LNCaP clone FGC (cell line): ENCODE measurements at regions not wholly inside any gene's neighbourhood (a gene's known extent, or its start where the extent isn't known, plus 50 kb on each side); places are given as distances from the start of the nearest gene placed in this dataset.

Source experiments
- DNase-seq: peaks from one replicate; pipeline ENCODE4 v3.0.0-alpha.2; 2011; ENCODE audit warnings: low read depth
- H3K4me3 ChIP-seq: 2 replicates; pipeline ENCODE4 v1.5.1; 2011; ENCODE audit warnings: mild to moderate bottlenecking, low read depth, low read length, control low read depth
- CTCF ChIP-seq: IDR thresholded peaks from 2 replicates; pipeline ENCODE4 v1.5.1; 2012; ENCODE audit warnings: mild to moderate bottlenecking; ENCODE audit not compliant: control insufficient read depth, insufficient read depth; ENCODE audit errors: extremely low read depth

- no peak overlapping the region for H3K4me3 ChIP-seq
- TF ChIP-seq CTCF = no peak
- no peak for DNase-seq
Measured at GRCh38 chr7:85586091-85586490, 399.2 kb upstream of the SEMA3D start.

- TF ChIP-seq CTCF = no peak
- DNase-seq = no peak
- no peak overlapping the region for H3K4me3 ChIP-seq
Measured at GRCh38 chr7:85583131-85583953, 396.5 kb upstream of the SEMA3D start.

- no peak overlapping the region for H3K4me3 ChIP-seq
- no peak for TF ChIP-seq CTCF
- no peak for DNase-seq
Measured at GRCh38 chr7:85573844-85574243, 387.0 kb upstream of the SEMA3D start.

- DNase-seq = no peak
- H3K4me3 ChIP-seq = no peak overlapping the region
- TF ChIP-seq CTCF = no peak
Measured at GRCh38 chr7:85573346-85573745, 386.5 kb upstream of the SEMA3D start.

GRCh38 chr7:85570898-85571297, 384.0 kb upstream of the SEMA3D start:
- no peak for TF ChIP-seq CTCF
- no peak for DNase-seq
- no peak overlapping the region for H3K4me3 ChIP-seq

- no peak overlapping the region for H3K4me3 ChIP-seq
- TF ChIP-seq CTCF = no peak
- no peak for DNase-seq
Measured at GRCh38 chr7:85567983-85568382, 381.1 kb upstream of the SEMA3D start.
